Prostate gland (tissue), 2 donors: ENCODE measurements at regions not wholly inside any gene's neighbourhood (a gene's known extent, or its start where the extent isn't known, plus 50 kb on each side); places are given as distances from the start of the nearest gene placed in this dataset.

ENCODE experiments used
- CTCF ChIP-seq, 4 experiments: fragments of 200-600 bp in 2 of 4; fragments of 450-650 bp in 2 of 4; sonication (generic) in 2 of 4; IDR thresholded peaks; 1 replicate in 3 of 4; 2 replicates in 1 of 4; pipeline ENCODE4 v1.5.1; 2016 to 2019; ENCODE audit warnings: antibody characterized with exemption in 4 of 4, mild to moderate bottlenecking in 2 of 4, moderate library complexity in 2 of 4
- POLR2A ChIP-seq: fragments of 450-650 bp; IDR thresholded peaks from one replicate; pipeline ENCODE4 v1.6.1; 2016; ENCODE audit warnings: antibody characterized with exemption, mild to moderate bottlenecking
- POLR2AphosphoS5 ChIP-seq: sonication (generic); formaldehyde crosslinking; IDR thresholded peaks from one replicate; pipeline ENCODE4 v1.6.1; 2017; ENCODE audit warnings: antibody characterized with exemption

GRCh38 chrX:139134316-139134715 is 396.2 kb upstream of the F9 start:
- TF ChIP-seq CTCF (IDR thresholded peaks at IDR 0.05) (no peak), POLR2AphosphoS5 (no peak), POLR2A (no peak)
